ENCODE measurements at regions not wholly inside any gene's neighbourhood (a gene's known extent, or its start where the extent isn't known, plus 50 kb on each side); places are given as distances from the start of the nearest gene placed in this dataset.

GRCh38 chr2:19086231-19086651 is 272.2 kb downstream of the OSR1 start:
- H3K27me3 ChIP-seq: no peaks in the 10 kb centered on the region
- no peaks in the 10 kb centered on the region for H3K36me3 ChIP-seq
- no peak for DNase-seq (ENCODE audit: extremely low spot score in 2 of 2)
- no peaks in the 10 kb centered on the region for H3K9me3 ChIP-seq
- no peak overlapping the region for H3K4me3 ChIP-seq
- H3K4me1 ChIP-seq: no peaks in the 10 kb centered on the region
- intact Hi-C loops (cut with DNase I): loop anchor here (5.0 kb wide), 1 partner anchor 314 kb away; no protein-coding TSS in a partner anchor
- H3K27ac ChIP-seq: no peak overlapping the region
- TF ChIP-seq POLR2A (IDR thresholded peaks at IDR 0.05) (no peak), POLR2AphosphoS5 (IDR thresholded peaks at IDR 0.05; ENCODE audit: insufficient read depth in 1 of 2, low read depth in 1 of 2) (no peak)
- TF ChIP-seq, protein P1, sequence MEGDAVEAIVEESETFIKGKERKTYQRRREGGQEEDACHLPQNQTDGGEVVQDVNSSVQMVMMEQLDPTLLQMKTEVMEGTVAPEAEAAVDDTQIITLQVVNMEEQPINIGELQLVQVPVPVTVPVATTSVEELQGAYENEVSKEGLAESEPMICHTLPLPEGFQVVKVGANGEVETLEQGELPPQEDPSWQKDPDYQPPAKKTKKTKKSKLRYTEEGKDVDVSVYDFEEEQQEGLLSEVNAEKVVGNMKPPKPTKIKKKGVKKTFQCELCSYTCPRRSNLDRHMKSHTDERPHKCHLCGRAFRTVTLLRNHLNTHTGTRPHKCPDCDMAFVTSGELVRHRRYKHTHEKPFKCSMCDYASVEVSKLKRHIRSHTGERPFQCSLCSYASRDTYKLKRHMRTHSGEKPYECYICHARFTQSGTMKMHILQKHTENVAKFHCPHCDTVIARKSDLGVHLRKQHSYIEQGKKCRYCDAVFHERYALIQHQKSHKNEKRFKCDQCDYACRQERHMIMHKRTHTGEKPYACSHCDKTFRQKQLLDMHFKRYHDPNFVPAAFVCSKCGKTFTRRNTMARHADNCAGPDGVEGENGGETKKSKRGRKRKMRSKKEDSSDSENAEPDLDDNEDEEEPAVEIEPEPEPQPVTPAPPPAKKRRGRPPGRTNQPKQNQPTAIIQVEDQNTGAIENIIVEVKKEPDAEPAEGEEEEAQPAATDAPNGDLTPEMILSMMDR (IDR thresholded peaks at IDR 0.05): no peak

GRCh38 chr2:19078709-19079108 is 279.7 kb downstream of the OSR1 start:
- intact Hi-C loops (cut with DNase I): no loop called here

DNA sequence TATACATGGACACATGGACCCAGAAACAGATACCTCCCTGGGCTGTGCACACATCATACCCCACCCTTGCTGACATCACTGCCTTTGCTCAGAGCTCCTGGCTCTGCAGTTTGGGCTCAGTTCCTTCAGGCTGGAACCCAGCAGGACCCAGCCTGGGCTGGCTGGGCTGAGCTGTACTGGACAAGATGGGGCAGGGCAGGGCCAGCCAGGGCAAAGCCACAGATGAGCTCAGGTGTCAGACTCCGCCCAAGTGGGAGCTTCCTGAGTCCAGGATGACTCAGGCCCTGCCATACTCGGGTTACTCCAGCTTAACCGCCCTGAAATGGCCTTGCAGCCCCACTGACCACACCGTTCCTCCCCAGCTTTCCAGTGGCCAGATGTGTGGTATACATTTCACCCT is 284.9 kb downstream of the OSR1 start:
- no peaks in the 10 kb centered on the region for H3K9me3 ChIP-seq
- H3K27me3 ChIP-seq: no peaks in the 10 kb centered on the region
- TF ChIP-seq, protein P1 (IDR thresholded peaks at IDR 0.05): no peak
- TF ChIP-seq POLR2AphosphoS5 (IDR thresholded peaks at IDR 0.05; ENCODE audit: insufficient read depth in 1 of 2, low read depth in 1 of 2) (no peak), POLR2A (IDR thresholded peaks at IDR 0.05) (no peak)
- H3K4me1 ChIP-seq: peaks cover 25% of the 10 kb centered on the region
- no peak overlapping the region for H3K27ac ChIP-seq
- no peaks in the 10 kb centered on the region for H3K36me3 ChIP-seq
- no peak overlapping the region for H3K4me3 ChIP-seq
- DNase-seq (ENCODE audit: extremely low spot score in 2 of 2): no peak
- intact Hi-C loops (cut with DNase I): no loop called here

More at GRCh38 chr2:19078709-19079108, 279.7 kb downstream of the OSR1 start:
- no peaks in the 10 kb centered on the region for H3K27me3 ChIP-seq
- DNase-seq (ENCODE audit: extremely low spot score in 2 of 2): no peak
- H3K4me3 ChIP-seq: no peak overlapping the region
- no peak overlapping the region for H3K27ac ChIP-seq
- H3K9me3 ChIP-seq: no peaks in the 10 kb centered on the region
- no peaks in the 10 kb centered on the region for H3K36me3 ChIP-seq
- no peak for TF ChIP-seq POLR2A (IDR thresholded peaks at IDR 0.05)
- TF ChIP-seq, protein P1 (IDR thresholded peaks at IDR 0.05): no peak
- no peak for TF ChIP-seq POLR2AphosphoS5 (IDR thresholded peaks at IDR 0.05; ENCODE audit: insufficient read depth in 1 of 2, low read depth in 1 of 2)
- H3K4me1 ChIP-seq: no peaks in the 10 kb centered on the region

GRCh38 chr2:19072161-19072560 is 286.3 kb downstream of the OSR1 start:
- Histone ChIP-seq H3K4me3 (no peak overlapping the region), H3K36me3 (no peaks in the 10 kb centered on the region), H3K27ac (no peak overlapping the region), H3K9me3 (no peaks in the 10 kb centered on the region), H3K27me3 (no peaks in the 10 kb centered on the region), H3K4me1 (peaks cover 25% of the 10 kb centered on the region)
- intact Hi-C loops (cut with DNase I): no loop called here
- TF ChIP-seq POLR2A (IDR thresholded peaks at IDR 0.05): no peak
- TF ChIP-seq POLR2AphosphoS5 (IDR thresholded peaks at IDR 0.05; ENCODE audit: insufficient read depth in 1 of 2, low read depth in 1 of 2): no peak
- TF ChIP-seq, protein P1 (IDR thresholded peaks at IDR 0.05): no peak
- DNase-seq (ENCODE audit: extremely low spot score in 2 of 2): no peak

DNA sequence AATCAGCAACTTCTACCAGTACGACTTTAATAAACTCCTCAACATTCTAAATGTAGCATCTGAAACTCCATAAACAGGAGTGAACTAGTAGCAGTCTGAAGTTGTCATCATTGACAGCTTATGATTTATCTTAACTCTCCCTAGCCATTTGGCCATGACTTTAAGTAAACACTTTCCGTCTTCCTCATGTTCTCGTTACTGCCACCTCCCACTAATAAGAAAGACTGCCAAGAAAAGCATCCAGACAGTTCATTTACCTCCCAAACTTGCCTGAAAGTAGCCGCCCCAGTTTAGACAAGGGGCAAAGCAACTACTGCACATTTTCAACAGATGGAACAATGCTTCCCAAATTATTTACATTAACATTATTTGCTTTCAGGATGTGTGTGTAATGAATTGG is 287.5 kb downstream of the OSR1 start:
- H3K27me3 ChIP-seq: no peaks in the 10 kb centered on the region
- no peaks in the 10 kb centered on the region for H3K36me3 ChIP-seq
- no peak overlapping the region for H3K27ac ChIP-seq
- no peak overlapping the region for H3K4me3 ChIP-seq
- H3K9me3 ChIP-seq: no peaks in the 10 kb centered on the region
- intact Hi-C loops (cut with DNase I): no loop called here
- no peak for DNase-seq (ENCODE audit: extremely low spot score in 2 of 2)
- H3K4me1 ChIP-seq: peaks cover 25% of the 10 kb centered on the region
- TF ChIP-seq POLR2A (IDR thresholded peaks at IDR 0.05) (no peak), POLR2AphosphoS5 (IDR thresholded peaks at IDR 0.05; ENCODE audit: insufficient read depth in 1 of 2, low read depth in 1 of 2) (peak in 1 of 2 donors; percentile 73)
- TF ChIP-seq, protein P1 (IDR thresholded peaks at IDR 0.05): no peak

Data from vagina (tissue), 2 donors.